ENCODE measurements at regions not wholly inside any gene's neighbourhood (a gene's known extent, or its start where the extent isn't known, plus 50 kb on each side); places are given as distances from the start of the nearest gene placed in this dataset.

GRCh38 chr5:2562036-2562435, 189.4 kb downstream of the IRX2 start:
- TF ChIP-seq YY1 (IDR thresholded peaks at IDR 0.05; ENCODE audit: low read depth, low read length), result no peak
- no peak for TF ChIP-seq POLR2AphosphoS5 (IDR thresholded peaks at IDR 0.05; ENCODE audit: low read depth, low read length)
- no peak for TF ChIP-seq CTCF (IDR thresholded peaks at IDR 0.05; ENCODE audit: control extremely low read depth in 1 of 3, insufficient read depth in 1 of 3, low read depth in 1 of 3, low read length in 3 of 3)
- no peak for TF ChIP-seq JUND (IDR thresholded peaks at IDR 0.05; ENCODE audit: low read length)
- TF ChIP-seq BRCA1 (IDR thresholded peaks at IDR 0.05; ENCODE audit: low read depth, low read length), result no peak
- TF ChIP-seq CHD2 (IDR thresholded peaks at IDR 0.05; ENCODE audit: low read length), result no peak
- TF ChIP-seq POLR2A (IDR thresholded peaks at IDR 0.05; ENCODE audit: control extremely low read depth in 1 of 2, low read depth in 2 of 2, low read length in 2 of 2), result no peak
- no peak for TF ChIP-seq CBX8 (IDR thresholded peaks at IDR 0.05; ENCODE audit: borderline replicate concordance, low read depth, low read length)
- TF ChIP-seq CREB1 (IDR thresholded peaks at IDR 0.05), result no peak
- TF ChIP-seq SP1 (IDR thresholded peaks at IDR 0.05; ENCODE audit: low read depth, low read length), result no peak
- no peak for TF ChIP-seq TAF7 (optimal IDR thresholded peaks at IDR 0.05; ENCODE audit: borderline replicate concordance, low read depth, low read length)

Data from H1 (cell line).